ENCODE measurements at regions not wholly inside any gene's neighbourhood (a gene's known extent, or its start where the extent isn't known, plus 50 kb on each side); places are given as distances from the start of the nearest gene placed in this dataset.

DNA sequence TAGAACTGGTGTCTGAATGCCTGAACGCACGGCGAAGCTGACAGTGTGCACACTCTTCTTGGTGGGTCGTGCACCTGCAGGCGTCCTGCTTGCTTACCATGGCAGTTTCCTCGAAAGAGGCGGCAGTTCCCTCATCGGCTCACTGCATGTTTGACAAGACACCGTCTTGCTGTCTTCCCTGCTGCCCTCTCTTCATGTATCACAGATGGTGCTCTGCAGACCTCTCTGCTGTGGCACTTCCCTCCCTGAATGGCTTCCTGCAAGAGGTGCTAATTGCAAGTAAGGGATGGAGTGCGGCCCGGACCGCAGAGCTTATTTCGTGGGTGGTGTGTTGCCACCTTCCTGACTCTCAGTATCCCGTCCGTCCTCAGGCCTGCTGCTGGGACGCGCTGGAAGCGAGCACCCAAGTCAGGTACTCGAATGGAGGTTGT lies 156.7 kb upstream of the RTL1 start:
- in situ Hi-C loops (cut with HindIII; ENCODE audit: low sequenced_read_pairs), result no loop called here

DNA sequence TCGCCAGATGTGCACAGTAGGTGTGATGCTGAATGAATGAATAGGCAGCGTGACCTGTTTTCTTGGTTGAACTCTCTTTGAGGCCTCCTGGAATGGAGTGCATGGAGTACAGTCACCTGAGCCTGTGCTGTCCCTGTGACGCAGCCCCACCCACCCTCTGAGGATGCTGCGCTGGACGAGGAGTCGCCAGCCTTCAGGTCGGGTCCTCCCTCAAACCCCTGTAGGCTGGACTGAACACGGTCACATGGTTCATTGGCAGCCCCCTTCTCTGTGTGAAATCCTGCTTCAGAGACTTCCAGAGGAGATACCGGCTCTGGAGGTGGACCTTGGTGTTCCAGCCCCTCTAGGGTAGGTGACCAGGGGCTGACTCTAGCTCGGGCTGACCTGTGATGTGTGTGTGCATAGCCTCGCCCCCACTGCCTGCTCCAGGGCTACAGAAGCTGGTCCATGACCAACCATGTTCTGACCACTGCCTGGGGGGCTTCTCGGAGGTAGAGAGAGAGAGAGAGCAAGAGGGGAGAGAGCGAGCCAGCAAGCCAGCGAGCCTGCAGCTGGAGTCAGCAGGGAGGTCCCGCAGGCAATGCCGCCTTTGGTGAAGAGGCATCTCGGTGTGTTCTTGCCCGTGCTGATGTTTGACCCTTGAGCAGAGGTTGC lies 158.0 kb upstream of the RTL1 start:
- DNase-seq (ENCODE audit: low spot score), result no peak
- in situ Hi-C loops (cut with HindIII; ENCODE audit: low sequenced_read_pairs), result no loop called here

More for the DNA sequence above, 156.7 kb upstream of the RTL1 start:
- DNase-seq (ENCODE audit: low spot score), result peak; percentile 72

DNA sequence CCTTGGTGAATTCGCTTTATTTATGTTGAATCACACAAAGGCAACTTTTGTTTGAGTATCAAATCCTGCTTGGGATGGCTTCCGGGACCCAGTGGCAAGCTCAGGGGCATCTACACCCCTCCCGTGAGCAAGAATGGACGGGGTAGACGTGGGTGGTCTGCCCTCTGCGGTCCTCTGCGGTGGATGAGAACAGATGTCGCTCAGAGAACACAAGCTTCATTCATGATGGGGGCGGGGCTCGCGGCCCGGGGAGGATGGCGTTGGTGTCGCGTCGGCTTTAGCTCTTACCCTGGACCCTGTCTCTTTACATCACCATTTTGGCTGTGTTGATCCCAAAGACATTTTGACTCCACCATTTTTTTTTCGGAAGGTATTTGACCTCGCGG lies 158.5 kb upstream of the RTL1 start:
- DNase-seq (ENCODE audit: low spot score), result no peak
- in situ Hi-C loops (cut with HindIII; ENCODE audit: low sequenced_read_pairs), result no loop called here

DNA sequence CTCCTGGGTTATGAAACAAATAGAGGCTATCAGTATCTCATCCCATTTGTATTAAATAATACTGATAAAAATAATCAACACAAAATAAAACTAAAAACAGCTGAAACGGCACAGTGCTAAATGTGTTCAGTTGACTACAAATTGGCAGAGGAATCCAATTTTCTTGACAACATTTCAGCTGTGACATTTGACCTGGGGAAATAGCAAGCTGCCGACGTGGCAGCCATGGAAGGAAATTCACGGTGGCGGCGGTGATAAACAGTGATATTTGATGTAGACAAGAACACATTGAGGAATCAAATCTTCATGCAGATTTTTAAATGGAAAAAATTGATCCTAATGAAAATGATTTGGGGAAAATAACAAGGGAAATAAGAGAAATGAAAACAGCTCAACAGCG lies 159.1 kb upstream of the RTL1 start:
- in situ Hi-C loops (cut with HindIII; ENCODE audit: low sequenced_read_pairs), result no loop called here
- DNase-seq (ENCODE audit: low spot score), result no peak

DNA sequence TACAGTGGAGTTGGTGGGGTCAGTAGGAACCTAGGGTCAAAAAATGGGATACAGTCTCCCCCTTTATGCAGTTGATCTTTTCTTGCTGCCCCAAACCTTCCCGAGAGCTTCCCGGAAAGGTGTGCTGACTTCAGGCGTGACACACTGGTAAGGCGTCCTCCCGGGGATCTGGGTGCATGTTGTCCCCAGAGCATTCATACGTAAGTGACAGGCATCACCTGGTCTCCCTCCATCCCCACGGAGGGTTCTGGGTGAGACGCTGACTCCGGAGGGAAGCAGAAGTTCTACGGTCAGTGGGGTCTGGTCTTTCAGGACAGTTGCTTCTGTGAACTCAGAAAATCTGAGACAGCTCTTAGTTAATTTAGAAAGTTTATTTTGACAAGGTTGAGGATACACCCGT lies 159.6 kb upstream of the RTL1 start:
- no peak for DNase-seq (ENCODE audit: low spot score)
- in situ Hi-C loops (cut with HindIII; ENCODE audit: low sequenced_read_pairs), result no loop called here

DNA sequence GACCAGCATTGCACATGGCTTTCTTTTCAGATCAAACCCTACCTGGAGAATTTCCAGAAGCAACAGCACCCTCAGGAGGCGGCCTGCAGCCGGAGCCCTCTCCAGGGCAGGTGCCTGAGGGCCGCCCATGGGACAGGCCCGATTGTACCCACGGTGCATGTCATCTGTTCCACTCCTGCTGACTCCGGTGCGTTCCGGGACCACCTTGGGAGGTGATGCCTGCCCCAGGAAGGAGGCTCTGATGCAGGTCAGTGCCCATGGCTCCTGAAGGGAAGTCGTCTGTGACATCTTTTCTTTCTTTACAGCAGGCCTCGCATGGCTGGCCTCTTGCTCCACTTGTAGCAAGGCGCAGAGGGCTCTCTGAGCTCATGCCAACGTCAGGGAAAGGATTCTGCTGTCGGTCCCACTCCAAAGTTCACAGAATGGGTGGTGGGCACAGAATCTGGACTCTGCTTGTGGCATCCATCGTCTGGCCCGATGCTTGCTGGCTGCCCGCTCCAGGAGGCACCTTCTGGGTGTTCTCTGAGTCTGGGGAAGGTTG lies 160.7 kb upstream of the RTL1 start:
- in situ Hi-C loops (cut with HindIII; ENCODE audit: low sequenced_read_pairs), result no loop called here

DNA sequence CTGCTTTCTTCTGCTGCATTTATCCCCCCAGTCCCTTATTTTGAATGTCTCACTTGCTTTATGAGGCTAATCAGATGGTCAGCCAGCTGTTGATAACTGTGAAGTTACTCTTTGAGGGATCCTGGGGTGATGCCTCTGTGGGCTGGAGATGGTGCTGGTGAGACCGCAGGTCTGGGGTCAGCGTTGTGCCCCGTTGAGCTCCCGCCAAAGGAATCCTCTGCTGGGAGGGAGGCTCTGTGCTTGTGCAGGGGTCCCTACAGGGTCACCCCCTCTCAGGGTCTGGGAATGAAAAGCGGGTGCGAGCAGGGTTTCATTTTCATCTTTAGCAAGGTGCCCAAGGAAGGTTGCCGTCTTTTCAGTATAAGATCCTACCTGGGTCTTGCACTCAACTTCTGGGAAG lies 161.2 kb upstream of the RTL1 start:
- no peak for DNase-seq (ENCODE audit: low spot score)
- in situ Hi-C loops (cut with HindIII; ENCODE audit: low sequenced_read_pairs), result no loop called here

More for the DNA sequence above, 160.7 kb upstream of the RTL1 start:
- DNase-seq (ENCODE audit: low spot score), result no peak

DNA sequence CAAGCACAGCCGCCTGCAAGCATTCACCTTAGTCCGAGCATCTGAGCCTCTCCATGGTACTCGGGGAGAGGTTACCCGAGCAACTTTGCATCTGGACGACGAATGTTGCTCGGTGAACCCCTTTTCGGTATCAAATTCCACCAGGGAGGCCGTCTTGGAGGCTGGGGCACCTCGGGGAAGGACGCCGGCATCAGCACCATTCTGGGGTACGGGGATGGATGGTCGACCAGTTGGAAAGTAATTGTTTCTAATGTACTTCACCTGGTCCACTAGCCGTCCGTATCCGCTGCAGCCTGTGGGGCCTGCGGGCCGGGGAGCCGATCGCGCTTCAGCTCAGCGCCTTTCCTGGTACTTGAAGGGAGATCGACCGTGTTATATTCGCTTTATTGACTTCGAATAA lies 161.7 kb upstream of the RTL1 start:
- in situ Hi-C loops (cut with HindIII; ENCODE audit: low sequenced_read_pairs), result no loop called here
- no peak for DNase-seq (ENCODE audit: low spot score)

DNA sequence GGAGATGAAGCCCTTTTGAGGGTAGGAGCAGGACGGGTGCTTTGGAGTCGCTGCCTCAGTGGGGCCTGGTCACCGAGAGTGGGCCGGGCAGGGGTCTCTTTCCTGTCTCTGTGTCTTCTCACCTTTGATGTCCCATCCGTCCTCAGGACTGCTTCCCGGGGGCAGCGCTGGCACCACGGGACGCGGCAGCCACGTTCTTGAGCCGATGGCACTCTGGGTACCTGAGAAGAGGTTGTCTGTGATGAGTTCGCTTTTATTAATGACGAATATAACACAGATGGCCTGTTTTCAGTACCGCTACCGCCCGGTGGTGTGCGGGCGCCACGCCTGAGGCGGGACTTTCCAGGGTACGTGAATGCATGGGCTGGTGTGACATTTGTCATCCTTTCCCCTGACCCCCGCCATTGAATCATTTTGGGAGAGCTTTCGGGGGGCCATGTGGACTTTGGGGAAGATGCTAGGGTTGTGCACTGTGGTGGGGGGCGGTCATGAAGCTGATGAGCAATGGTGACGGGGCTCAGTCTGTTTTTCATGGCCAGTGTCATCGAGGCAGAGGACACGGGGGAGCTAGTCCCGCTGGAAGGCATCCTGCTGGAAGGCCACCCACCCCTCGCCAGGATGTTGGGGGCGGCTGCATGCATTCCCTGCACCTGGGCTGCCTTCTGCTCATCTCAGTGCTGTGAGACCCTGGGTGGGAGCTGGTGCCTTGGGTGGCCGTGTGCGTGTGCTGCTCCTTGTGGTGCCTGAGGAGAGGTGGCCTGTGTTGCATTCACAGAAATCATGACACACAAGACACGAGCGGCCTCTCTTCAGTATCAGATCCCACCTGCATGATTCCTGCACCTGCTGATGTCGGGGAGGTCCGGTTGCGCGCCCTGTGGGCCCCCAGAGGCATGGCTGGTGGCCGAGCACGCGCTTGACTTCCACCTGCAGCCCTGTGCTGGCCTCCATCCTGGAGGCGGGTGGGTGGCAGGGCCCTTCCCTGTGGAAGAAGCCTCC lies 162.5 kb upstream of the RTL1 start:
- in situ Hi-C loops (cut with HindIII; ENCODE audit: low sequenced_read_pairs), result no loop called here

DNA sequence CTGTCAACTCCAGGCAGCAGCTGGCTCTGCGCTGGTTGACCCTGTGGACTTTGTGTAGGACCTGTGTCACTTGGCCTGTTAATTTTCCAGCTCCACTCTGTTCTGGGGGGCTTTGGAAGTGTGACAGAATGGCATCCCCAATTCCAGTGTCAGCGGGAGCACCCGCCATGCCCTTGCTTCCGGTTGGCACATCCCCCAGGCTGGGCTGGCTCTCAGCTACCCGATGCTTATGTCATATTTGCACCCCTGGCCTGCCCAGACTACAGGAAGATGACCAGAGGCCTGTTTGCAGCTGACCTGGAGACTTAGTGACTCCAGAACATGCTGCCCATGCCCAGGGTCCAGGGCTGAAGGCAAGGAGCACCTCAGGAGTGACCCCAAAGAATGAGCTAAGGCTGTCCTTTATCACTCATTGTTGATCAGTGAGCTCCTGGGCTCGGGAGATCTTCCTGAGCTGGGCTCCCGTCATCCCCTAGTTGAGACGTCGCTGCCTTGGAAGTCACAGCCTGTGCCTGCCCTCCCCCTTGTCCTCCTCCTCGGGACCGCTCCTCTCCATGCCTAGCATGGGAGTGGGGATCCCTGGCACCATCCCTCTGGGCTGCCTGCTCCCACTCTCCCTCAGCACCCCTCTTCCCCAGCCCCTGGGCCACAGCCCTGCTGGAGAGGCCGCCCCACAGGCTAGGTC lies 163.4 kb upstream of the RTL1 start:
- no peak for DNase-seq (ENCODE audit: low spot score)
- in situ Hi-C loops (cut with HindIII; ENCODE audit: low sequenced_read_pairs), result no loop called here

More for the DNA sequence above, 162.5 kb upstream of the RTL1 start:
- no peak for DNase-seq (ENCODE audit: low spot score)

DNA sequence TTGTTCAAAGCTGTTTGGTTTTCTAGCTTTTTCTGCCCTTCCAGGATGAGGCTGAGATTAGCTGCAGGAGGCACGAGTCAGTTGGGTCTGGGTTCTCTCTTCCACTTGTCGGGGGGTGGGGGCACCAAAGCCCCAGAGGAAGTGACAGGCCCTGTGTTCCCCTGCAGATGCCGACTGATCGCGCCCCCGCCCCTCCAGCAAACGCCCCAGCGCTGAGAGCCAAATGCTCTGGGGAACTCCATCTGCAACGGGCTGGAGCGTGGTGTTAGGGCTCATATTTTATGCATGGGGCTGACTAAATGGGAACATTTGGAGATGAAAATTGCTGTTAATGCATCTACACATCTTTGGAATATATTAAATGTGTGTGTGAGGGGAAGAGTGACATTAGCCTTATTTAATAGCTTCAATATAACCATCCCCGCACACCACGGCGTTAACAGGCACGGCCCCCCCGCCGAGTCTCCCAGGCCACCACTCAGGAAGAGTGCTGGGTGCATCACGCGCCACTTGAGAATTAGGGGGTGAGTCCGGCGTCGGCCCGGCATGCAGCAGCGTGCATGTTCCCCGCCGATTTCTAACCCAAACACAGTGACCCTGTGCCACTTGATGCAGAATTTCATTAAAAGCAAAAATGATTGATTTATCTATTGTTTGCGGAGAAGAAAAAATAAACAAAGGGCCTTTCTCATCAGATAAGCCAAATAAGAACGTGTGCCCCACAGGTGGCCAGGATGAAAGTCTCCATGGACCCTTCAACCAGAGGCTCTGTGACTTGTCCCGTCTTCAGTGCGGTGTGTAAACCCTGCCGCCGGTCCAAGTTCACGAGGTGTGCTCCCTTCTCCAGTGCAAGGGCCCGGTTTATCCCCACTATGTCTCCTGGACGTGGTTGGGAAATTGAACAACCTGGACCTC lies 165.0 kb upstream of the RTL1 start:
- in situ Hi-C loops (cut with HindIII; ENCODE audit: low sequenced_read_pairs), result no loop called here
- DNase-seq (ENCODE audit: low spot score), result no peak

DNA sequence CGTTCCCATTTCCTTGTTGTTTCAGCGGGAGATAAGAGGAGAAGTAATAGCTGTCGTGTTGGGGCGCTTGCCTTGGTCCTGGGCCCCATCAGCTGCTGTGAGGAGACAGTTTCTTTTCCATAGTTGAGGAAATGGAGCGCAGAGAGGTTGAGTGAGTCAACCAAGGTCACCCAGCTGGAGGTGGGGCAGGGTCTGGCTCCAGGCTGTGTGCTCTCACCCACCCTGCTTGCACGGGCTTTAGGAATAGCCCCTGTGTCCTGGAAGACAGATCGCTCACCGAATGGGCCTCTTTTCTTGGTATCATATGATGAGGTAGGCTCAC lies 165.7 kb upstream of the RTL1 start:
- in situ Hi-C loops (cut with HindIII; ENCODE audit: low sequenced_read_pairs), result no loop called here
- DNase-seq (ENCODE audit: low spot score), result no peak

DNA sequence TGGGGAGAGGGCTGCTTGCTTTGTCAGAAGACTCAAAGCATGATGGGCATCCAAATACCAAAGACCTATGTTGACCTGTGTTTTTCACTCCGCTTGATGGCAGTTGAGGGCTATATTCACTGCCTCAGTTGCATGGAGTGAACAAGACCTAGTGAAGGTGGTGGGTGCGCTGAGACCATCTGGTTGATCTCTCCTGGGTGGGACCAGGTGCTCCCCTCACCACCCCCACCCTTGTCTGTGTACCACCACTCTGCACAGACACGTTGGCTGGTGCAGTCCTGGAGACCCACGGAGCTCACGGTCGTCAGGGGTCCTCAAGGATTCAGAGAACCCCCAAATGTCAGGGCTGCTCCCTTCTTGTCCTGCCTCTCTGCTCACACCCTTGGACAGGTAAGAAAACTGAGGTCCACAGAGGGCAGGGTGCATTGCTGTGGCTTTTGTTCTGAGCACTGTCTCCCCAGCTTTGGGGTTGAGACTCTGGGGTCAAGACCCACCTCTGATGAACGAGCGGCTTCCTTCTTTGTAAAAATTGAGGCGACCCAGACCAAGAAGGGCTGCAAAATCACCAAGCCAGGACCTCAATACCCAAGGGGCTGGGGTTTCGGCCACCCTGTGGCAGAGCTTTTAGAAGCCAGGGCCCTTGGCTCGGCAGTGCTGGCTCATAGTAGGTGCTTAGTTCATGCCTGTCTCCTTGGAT lies 166.3 kb upstream of the RTL1 start:
- DNase-seq (ENCODE audit: low spot score), result no peak
- in situ Hi-C loops (cut with HindIII; ENCODE audit: low sequenced_read_pairs), result no loop called here

DNA sequence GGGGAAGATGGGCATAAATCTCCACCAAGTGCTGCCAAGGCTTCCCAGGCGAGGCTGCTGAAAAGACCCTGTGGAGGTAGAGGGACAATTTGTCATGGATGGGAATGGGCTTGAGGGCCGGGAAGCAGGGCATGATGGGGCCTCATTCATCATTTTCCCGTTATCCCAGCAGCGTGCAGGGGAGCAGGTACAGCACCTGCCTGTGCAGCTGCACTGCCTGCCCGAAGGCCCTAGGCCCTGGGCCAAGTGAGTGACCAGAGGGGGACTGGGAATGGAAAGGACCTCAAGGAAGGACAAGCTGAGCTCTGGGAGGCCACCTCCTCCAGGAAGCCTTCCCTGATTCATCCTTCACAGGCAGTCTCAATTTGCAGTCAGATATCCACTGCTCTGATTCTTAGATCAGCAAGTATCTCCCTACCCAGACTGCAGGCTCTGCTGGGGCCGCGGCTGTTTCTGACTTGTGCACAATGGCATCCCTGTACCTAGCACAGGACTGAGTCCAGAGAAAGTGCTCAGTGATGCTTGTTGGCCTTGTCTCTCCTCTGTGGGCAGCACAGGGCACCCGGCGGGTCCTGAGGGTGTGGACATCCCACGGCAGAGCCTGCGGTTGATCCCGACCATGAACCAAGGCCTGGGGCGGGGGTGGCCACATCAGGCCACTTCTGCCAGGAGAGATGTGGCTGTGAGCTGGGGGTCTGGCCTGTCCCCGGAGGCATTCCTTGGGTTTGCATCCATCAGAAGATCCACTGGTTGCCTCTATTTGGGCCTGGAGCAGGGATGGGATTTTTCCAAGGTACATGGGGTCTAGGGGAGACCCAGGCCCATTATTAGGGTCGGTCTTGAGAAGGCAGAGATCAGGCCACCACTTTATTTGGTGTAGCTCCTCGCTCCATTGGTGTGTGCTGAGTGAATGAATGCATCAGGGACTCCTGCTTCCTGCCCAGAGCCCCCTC lies 167.3 kb upstream of the RTL1 start:
- in situ Hi-C loops (cut with HindIII; ENCODE audit: low sequenced_read_pairs), result no loop called here
- no peak for DNase-seq (ENCODE audit: low spot score)

DNA sequence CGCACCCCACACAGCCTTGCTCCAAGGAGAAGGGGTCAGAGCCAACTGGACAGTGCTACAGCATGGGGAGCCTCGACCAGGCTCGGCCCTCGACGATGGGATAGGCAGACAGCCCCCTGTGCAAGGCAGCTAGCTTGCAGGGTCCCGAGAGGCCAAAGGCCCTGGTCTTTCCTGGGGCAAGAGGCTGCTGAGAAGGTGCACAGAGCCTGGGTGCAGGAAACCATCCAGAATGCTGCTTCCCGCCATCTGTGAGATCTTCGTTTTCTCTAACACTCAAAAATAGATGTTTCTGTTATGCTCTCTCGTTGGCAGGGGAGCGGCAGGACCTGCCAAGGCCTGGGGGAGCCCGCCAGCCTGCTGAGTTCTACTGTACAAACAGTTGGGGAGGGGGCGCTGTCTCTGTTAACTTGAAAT lies 168.0 kb upstream of the RTL1 start:
- in situ Hi-C loops (cut with HindIII; ENCODE audit: low sequenced_read_pairs), result no loop called here

DNA sequence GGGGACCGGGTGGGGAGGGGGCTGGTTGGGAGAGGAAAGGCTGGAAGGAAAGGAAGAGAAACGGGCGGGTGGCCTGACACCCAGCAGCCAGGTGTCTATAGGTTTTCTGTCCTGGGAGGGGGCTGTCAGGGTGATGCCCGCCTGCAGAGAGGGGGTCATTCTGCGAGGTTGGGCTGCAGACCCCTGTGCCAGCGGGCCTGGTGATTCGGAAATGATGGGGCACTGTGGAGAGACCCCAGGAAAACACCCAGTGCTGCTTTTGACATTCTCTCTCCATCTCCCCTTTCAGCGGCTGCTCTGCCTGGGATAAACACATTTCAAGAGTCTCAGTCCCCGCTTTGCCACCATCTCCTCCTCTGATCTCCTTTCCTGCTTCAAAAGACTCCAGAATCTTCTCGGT lies 168.5 kb upstream of the RTL1 start:
- peak; percentile 59 for DNase-seq (ENCODE audit: low spot score)
- in situ Hi-C loops (cut with HindIII; ENCODE audit: low sequenced_read_pairs), result no loop called here

More for the DNA sequence above, 168.0 kb upstream of the RTL1 start:
- peak; percentile 86 for DNase-seq (ENCODE audit: low spot score)

DNA sequence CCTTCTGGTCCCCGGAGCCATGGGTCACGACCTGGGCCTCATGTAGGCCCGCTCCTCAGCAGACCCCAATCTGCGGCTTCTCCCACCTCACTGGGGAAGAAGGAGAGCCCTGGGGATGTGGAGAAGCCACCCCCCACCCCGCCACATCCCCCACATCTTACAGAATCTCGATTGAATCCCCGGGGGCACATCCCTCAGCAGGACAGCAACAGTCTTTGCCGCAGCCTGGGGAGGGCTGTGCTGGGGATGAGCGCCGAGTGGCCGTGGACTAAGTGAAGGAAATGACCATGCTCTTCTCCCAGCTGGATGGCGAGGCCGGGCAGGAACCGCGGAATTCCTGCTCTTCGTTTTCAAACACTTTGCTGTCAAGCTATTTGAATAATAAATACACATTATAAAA lies 169.0 kb upstream of the RTL1 start:
- no peak for DNase-seq (ENCODE audit: low spot score)
- in situ Hi-C loops (cut with HindIII; ENCODE audit: low sequenced_read_pairs), result no loop called here

Data from G401 (cell line).